HUES48 (cell line): ENCODE measurements at regions not wholly inside any gene's neighbourhood (a gene's known extent, or its start where the extent isn't known, plus 50 kb on each side); places are given as distances from the start of the nearest gene placed in this dataset.

Source experiments
- H3K27ac ChIP-seq: one replicate; pipeline ENCODE4 v1.7.0; 2013; ENCODE audit warnings: low read depth, low read length, inconsistent platforms
- H3K27me3 ChIP-seq: 2 replicates; pipeline ENCODE4 v1.6.1; 2013; ENCODE audit warnings: mild to moderate bottlenecking, low read length; ENCODE audit not compliant: control insufficient read depth, insufficient read depth
- H3K36me3 ChIP-seq: 2 replicates; pipeline ENCODE4 v1.6.1; 2013; ENCODE audit warnings: low read length; ENCODE audit not compliant: control insufficient read depth, insufficient read depth
- H3K4me1 ChIP-seq: 2 replicates; pipeline ENCODE4 v1.6.1; 2013; ENCODE audit warnings: mild to moderate bottlenecking, low read length; ENCODE audit not compliant: control insufficient read depth, insufficient read depth
- H3K4me3 ChIP-seq: 2 replicates; pipeline ENCODE4 v1.5.1; 2013; ENCODE audit warnings: mild to moderate bottlenecking, low read depth, low read length
- H3K9ac ChIP-seq: 2 replicates; pipeline ENCODE4 v1.6.1; 2013; ENCODE audit warnings: mild to moderate bottlenecking, low read depth, low read length, moderate library complexity
- H3K9me3 ChIP-seq: 2 replicates; pipeline ENCODE4 v1.6.1; 2013; ENCODE audit warnings: low read length; ENCODE audit not compliant: control insufficient read depth, insufficient read depth

GRCh38 chr6:56407883-56408410, 160.6 kb upstream of the COL21A1 start:
- no peaks in the 10 kb centered on the region for H3K4me1 ChIP-seq
- H3K9ac ChIP-seq = no peak overlapping the region
- H3K4me3 ChIP-seq = no peak overlapping the region
- H3K27ac ChIP-seq = no peak overlapping the region
- H3K9me3 ChIP-seq = no peaks in the 10 kb centered on the region
- H3K27me3 ChIP-seq = no peaks in the 10 kb centered on the region
- no peaks in the 10 kb centered on the region for H3K36me3 ChIP-seq

GRCh38 chr6:56406276-56407269, 159.2 kb upstream of the COL21A1 start:
- Histone ChIP-seq H3K27ac (no peak overlapping the region), H3K36me3 (no peaks in the 10 kb centered on the region), H3K4me1 (no peaks in the 10 kb centered on the region), H3K9me3 (no peaks in the 10 kb centered on the region), H3K27me3 (no peaks in the 10 kb centered on the region), H3K4me3 (no peak overlapping the region), H3K9ac (no peak overlapping the region)

GRCh38 chr6:56404599-56404998, 157.2 kb upstream of the COL21A1 start:
- Histone ChIP-seq H3K27me3 (no peaks in the 10 kb centered on the region), H3K4me1 (no peaks in the 10 kb centered on the region), H3K4me3 (no peak overlapping the region), H3K36me3 (no peaks in the 10 kb centered on the region), H3K9ac (no peak overlapping the region), H3K9me3 (no peaks in the 10 kb centered on the region), H3K27ac (no peak overlapping the region)

- Histone ChIP-seq H3K4me1 (peaks cover 7% of the 10 kb centered on the region; the same call in 1 of the 2 replicates), H3K27me3 (no peaks in the 10 kb centered on the region)
Observed at GRCh38 chr6:56403745-56404144, 156.4 kb upstream of the COL21A1 start.

GRCh38 chr6:56401477-56402070, 154.2 kb upstream of the COL21A1 start:
- H3K27me3 ChIP-seq = no peaks in the 10 kb centered on the region

More at GRCh38 chr6:56403745-56404144, 156.4 kb upstream of the COL21A1 start:
- Histone ChIP-seq H3K27ac (no peak overlapping the region), H3K4me3 (no peak overlapping the region), H3K36me3 (no peaks in the 10 kb centered on the region), H3K9ac (no peak overlapping the region), H3K9me3 (no peaks in the 10 kb centered on the region)

GRCh38 chr6:56400273-56400672, 152.9 kb upstream of the COL21A1 start:
- Histone ChIP-seq H3K9me3 (no peaks in the 10 kb centered on the region), H3K4me3 (no peak overlapping the region), H3K27me3 (no peaks in the 10 kb centered on the region), H3K9ac (no peak overlapping the region), H3K36me3 (no peaks in the 10 kb centered on the region), H3K4me1 (peaks cover 7% of the 10 kb centered on the region; the same call in 1 of the 2 replicates), H3K27ac (peak overlapping the region; percentile 32)

More at GRCh38 chr6:56401477-56402070, 154.2 kb upstream of the COL21A1 start:
- no peaks in the 10 kb centered on the region for H3K9me3 ChIP-seq
- H3K27ac ChIP-seq = no peak overlapping the region
- H3K9ac ChIP-seq = no peak overlapping the region
- no peak overlapping the region for H3K4me3 ChIP-seq
- no peaks in the 10 kb centered on the region for H3K36me3 ChIP-seq
- peaks cover 7% of the 10 kb centered on the region; the same call in 1 of the 2 replicates for H3K4me1 ChIP-seq

- H3K36me3 ChIP-seq = no peaks in the 10 kb centered on the region
- no peak overlapping the region for H3K4me3 ChIP-seq
- H3K27me3 ChIP-seq = no peaks in the 10 kb centered on the region
- no peaks in the 10 kb centered on the region for H3K9me3 ChIP-seq
- H3K9ac ChIP-seq = no peak overlapping the region
- H3K27ac ChIP-seq = peak overlapping the region; percentile 60
- peaks cover 7% of the 10 kb centered on the region; the same call in 1 of the 2 replicates for H3K4me1 ChIP-seq
Observed at GRCh38 chr6:56399672-56400263, 152.4 kb upstream of the COL21A1 start.

- Histone ChIP-seq H3K9me3 (no peaks in the 10 kb centered on the region), H3K27me3 (no peaks in the 10 kb centered on the region), H3K4me3 (no peak overlapping the region), H3K9ac (no peak overlapping the region), H3K36me3 (no peaks in the 10 kb centered on the region), H3K4me1 (peaks cover 7% of the 10 kb centered on the region; the same call in 1 of the 2 replicates), H3K27ac (peak overlapping the region; percentile 78)
Observed at GRCh38 chr6:56399250-56399671, 151.9 kb upstream of the COL21A1 start.

GRCh38 chr6:56396435-56396834, 149.1 kb upstream of the COL21A1 start:
- Histone ChIP-seq H3K4me3 (no peak overlapping the region), H3K27ac (no peak overlapping the region), H3K36me3 (no peaks in the 10 kb centered on the region), H3K9me3 (no peaks in the 10 kb centered on the region), H3K27me3 (no peaks in the 10 kb centered on the region), H3K4me1 (peaks cover 7% of the 10 kb centered on the region; the same call in 1 of the 2 replicates), H3K9ac (no peak overlapping the region)

GRCh38 chr6:56393615-56394612, 146.5 kb upstream of the COL21A1 start:
- H3K9me3 ChIP-seq = no peaks in the 10 kb centered on the region
- peaks cover 2% of the 10 kb centered on the region; the same call in 1 of the 2 replicates for H3K4me1 ChIP-seq
- H3K27ac ChIP-seq = no peak overlapping the region
- H3K9ac ChIP-seq = no peak overlapping the region
- H3K4me3 ChIP-seq = no peak overlapping the region
- no peaks in the 10 kb centered on the region for H3K36me3 ChIP-seq
- no peaks in the 10 kb centered on the region for H3K27me3 ChIP-seq
